Kasumi-1 (cell line): ENCODE measurements at regions not wholly inside any gene's neighbourhood (a gene's known extent, or its start where the extent isn't known, plus 50 kb on each side); places are given as distances from the start of the nearest gene placed in this dataset.

Experiments
- DNase-seq, 2 experiments: peaks; one replicate each; lab custom pipeline; 2025; lab: John Stamatoyannopoulos, UW

- DNase-seq: no peak
Measured at GRCh38 chr6:167513778-167514177, 188.9 kb downstream of the TTLL2 start.

DNA sequence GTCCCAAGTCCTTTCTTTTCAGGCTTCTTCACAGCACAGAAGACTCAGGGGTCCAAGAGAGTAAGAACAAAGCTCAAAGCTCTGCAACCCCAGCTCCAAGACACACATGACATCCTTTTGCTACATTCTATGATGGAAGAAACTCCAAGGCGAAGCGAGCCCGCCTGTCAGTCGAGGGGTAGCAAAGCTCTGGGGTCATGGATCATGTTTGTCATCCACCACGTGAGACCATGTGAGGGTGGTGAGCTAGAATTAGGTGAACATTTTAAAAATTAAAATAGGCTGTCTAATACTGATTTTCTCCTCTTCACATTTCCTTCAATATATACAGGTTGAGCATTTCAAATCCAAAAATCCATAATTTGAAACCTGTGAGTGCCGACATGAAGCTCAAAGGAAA, 189.6 kb downstream of the TTLL2 start:
- DNase-seq: no peak

- no peak for DNase-seq
Measured at GRCh38 chr6:167515873-167516507, 191.1 kb downstream of the TTLL2 start.

DNA sequence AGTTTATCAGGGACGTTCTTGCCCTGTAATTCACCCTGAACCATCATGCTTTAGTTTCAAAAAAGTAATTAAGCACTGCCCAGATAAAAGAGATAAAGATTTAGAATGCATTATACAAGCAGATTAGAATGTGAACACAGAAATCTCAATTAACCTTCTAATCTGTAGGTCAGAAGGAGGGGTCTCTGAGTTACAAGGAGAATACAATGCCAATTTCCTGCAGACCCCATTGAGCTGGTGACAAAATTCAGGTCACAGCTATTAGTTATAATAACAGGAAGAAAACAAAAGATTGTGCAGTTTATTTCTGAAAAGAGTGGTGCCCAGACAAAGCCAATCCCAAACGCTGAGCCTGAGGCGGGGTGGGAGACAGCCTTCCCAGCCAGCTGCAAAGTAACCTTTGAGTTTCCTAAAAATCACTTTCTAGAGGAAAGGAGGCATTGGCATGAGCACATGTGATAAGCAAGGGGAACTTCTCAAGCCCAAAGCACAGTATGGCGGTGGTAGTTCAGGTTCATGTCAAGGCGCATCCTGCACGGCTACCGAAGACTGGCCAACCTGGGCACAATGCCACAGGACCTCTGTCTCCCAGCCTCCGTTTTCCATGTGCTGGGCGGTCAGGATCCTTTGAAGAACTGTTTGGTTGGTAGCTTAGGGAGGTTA, 192.5 kb downstream of the TTLL2 start:
- no peak for DNase-seq

GRCh38 chr6:167523426-167523825, 198.5 kb downstream of the TTLL2 start:
- no peak for DNase-seq

DNA sequence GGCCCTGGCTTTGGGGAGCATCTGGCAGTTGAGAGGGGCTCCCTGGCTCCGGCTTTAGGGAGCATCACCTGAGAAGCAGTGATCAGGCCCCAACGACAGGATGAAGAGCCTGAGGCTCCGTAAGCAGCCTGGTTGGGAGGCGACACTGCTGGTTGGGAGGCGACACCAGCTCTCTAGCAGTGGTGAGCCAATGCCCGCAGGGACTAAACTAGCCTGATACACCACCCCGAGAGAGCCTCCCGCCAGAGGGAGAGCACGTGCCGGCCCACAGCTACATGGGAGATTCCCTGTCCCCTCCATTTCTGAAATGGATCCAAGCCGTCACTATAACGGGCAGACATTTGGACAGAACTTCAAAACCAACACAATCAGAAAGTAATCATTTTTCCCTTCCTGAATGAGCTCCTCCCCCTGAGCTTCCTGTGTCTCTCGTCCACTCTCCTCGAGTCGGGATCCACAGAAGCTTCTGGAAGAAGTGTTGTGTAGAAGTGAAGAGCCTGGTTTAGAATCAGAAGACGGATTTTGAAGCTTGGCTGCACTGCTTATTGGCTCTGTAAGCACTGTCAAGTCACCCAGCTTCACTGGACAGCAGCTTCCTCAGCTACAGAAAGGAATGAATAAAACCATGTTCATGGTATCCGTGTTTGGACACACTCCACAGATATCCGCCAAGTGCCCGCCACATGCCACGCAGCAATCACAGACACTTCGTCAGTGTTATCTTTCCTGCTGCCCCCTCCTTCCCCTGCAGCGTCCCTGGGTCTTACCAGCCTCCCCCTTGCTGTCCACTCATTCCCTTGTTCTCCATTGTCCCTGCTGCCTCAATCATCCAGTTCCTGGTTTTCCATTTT, 199.6 kb downstream of the TTLL2 start:
- no peak for DNase-seq

DNA sequence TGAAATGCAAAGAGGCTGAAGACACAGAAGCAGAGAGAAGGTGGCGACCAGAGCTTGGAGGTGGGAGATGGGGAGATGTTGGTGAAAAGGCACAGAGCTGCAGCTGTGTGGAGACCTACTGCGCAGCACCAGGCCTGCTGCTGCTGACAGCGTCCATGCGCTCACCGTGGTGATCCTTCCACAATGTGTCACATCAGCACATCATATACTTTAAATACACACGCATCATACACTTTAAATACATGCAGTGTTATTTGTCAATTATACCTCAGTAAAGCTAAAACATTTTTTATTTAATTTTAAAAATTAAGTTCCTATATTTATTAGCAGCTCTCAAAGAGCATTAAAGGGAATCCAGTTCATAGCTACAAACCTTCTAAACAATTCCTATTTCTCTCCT, 200.9 kb downstream of the TTLL2 start:
- no peak for DNase-seq

- no peak for DNase-seq
Measured at GRCh38 chr6:167526465-167527368, 201.8 kb downstream of the TTLL2 start.

GRCh38 chr6:167528239-167528638, 203.4 kb downstream of the TTLL2 start:
- DNase-seq: no peak

DNA sequence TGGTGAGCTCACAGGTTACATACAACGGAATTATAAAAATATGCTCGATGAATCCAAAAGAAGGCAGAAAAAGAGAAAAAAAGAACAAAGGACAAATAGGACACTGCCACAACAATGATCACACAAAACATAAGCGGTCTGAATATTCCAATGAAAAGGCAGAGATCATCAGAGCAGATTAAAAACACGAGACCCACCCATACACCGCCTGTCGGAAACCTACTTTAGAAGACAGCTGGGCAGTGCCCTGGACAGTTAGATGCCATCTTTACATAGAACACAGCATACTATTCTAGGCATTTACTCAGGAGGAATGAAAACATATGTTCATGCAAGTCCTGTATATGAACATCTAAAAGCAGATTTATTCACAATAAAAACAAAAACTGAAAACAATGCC, 204.1 kb downstream of the TTLL2 start:
- no peak for DNase-seq

DNA sequence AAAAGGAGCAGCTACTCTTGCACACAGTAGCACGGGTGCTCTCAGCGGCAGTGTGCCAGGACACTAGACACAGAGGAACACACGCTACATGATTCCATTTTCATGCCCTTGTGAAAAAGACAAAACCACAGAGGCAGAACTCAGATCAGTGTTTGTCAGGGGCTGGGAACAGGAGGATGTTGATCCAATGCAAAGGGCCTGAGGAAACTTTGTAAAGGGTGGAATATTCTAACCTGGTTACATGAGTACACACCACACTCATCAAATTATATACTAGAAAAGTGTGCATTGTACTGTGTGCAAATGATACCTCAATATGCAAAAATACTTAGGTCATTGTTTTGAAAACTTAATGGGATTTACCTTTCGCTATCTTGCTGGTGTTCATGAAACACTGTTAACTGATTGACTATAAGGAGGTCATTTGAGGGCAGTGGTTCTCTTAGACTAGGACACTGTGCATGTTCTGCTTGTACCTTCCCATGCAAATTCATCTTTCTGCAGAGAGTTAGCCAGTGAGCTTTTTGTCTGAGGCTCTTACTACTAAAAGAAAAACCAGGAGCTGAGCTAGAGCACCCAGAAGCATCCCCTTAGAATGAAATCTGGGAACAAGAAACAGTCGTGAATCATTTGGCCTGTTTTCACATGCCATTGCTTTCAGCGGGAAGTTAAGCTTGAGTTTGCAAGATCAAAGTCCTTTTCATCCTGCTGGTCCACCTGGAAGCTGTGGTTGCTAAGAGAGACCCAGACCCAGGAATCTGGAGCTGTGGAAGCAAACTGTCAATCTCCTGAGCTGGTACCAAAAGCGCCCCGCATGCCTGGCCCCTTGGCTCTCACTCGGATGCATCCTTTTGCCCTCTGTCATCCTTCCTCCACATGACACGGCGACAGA, 204.8 kb downstream of the TTLL2 start:
- no peak for DNase-seq

- DNase-seq: no peak
Measured at GRCh38 chr6:167530951-167531350, 206.1 kb downstream of the TTLL2 start.

- no peak for DNase-seq
Measured at GRCh38 chr6:167532410-167533288, 207.8 kb downstream of the TTLL2 start.

GRCh38 chr6:167533851-167534250, 209.0 kb downstream of the TTLL2 start:
- DNase-seq: no peak

- no peak for DNase-seq
Measured at GRCh38 chr6:167537816-167538215, 212.9 kb downstream of the TTLL2 start.

DNA sequence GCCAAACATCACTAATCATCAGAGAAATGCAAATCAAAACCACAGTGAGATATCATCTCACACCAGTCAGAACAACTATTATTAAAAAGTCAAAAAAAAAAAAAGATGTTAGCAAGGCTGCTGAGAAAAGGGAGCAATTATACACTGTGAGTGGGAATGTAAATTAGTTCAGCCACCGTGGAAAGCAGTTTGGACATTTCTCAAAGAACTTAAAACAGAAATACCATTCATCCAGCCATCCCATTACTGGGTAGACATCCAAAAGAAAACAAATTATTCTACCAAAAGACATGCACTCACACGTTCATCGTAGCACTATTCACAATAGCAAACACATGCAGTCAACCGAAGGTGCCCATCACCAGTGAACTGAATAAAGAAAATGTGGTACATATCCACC, 213.9 kb downstream of the TTLL2 start:
- DNase-seq: no peak

DNA sequence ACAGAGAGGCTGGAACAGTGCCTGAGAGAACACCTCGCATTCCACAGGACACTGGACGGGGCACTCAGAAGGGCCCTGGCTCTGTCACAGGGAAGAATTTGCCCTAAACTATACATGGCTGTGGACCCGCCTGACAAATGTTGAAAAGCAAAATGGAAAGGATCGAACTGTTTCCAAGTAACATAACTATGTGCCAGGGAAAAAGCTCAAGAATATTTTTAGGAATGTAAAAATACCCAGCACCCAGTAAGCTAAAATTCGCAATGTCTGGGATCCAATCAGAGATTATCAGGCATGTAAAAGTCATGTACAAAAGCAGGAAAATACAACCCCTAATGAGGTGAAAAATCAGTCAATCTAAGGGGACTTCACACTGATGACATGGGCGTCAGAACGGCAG, 215.9 kb downstream of the TTLL2 start:
- no peak for DNase-seq

GRCh38 chr6:167541544-167541943, 216.7 kb downstream of the TTLL2 start:
- no peak for DNase-seq

DNA sequence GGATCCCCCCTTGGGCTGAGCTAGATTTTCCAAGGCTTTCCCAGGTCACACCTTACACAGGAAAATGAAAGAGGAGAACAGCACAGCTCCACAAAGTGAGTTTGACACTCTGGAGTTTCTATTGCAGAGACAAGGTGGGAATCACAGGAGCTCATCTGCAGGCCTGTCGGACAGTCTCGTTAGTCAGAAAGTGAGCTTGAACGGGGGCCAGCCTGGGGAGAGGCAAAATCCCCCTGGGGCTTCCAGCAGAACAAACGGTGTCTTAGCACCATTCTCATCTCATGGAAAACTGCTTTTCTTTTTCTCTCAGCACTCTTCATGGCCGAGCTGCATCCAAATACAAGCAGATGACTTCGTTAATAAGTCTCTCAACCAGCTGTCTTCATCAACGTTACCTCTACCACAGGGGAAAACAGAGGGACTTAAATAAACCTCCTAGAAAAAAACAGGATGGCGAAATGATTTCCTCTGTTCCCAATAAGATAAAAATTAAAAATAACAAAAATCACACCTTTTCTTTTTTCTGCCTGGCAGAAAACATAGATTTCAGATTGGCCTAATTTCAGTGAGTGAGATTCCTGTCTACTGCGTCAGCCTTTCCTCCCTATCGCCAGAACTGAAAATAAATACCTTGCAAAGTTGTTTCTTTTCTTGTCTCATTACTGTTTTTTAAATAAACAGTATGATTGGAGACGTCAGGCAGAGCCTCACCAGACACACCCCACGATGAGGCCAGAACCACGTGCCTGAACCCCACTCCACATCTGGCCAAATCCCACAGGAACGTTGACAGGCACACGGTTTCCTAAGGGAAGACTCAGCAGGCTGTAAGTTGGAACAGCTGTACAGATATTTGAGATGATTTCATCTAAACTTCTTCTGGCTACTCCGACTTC, 219.0 kb downstream of the TTLL2 start:
- no peak for DNase-seq
